Fibroblast of pulmonary artery (primary cell): ENCODE measurements at regions not wholly inside any gene's neighbourhood (a gene's known extent, or its start where the extent isn't known, plus 50 kb on each side); places are given as distances from the start of the nearest gene placed in this dataset.

Experiments used
- DNase-seq: peaks from one replicate; pipeline ENCODE4 v3.0.0-alpha.2; 2010; ENCODE audit warnings: low read depth
- H3K4me3 ChIP-seq: replicated peaks from 2 replicates; pipeline ENCODE4 v1.5.1; 2011; ENCODE audit warnings: low read depth, mild to moderate bottlenecking, control low read depth, low read length, moderate library complexity
- CTCF ChIP-seq: IDR thresholded peaks from 2 replicates; pipeline ENCODE4 v1.5.1; 2011; ENCODE audit warnings: mild to moderate bottlenecking, control low read depth, low read length, inconsistent platforms; ENCODE audit errors: missing control alignments

GRCh38 chr1:88371436-88372023 is 312.5 kb upstream of the PKN2 start:
- no peak for DNase-seq
- no peak overlapping the region for H3K4me3 ChIP-seq
- TF ChIP-seq CTCF, result no peak

- H3K4me3 ChIP-seq, result no peak overlapping the region
- no peak for TF ChIP-seq CTCF
- DNase-seq, result no peak
These were observed 308.1 kb upstream of the PKN2 start for GRCh38 chr1:88375977-88376376.

GRCh38 chr1:88376421-88376820 is 307.7 kb upstream of the PKN2 start:
- no peak overlapping the region for H3K4me3 ChIP-seq
- no peak for DNase-seq
- no peak for TF ChIP-seq CTCF

- no peak for TF ChIP-seq CTCF
- no peak overlapping the region for H3K4me3 ChIP-seq
- DNase-seq, result no peak
These were observed 305.5 kb upstream of the PKN2 start for GRCh38 chr1:88378560-88378959.

- H3K4me3 ChIP-seq, result no peak overlapping the region
- TF ChIP-seq CTCF, result no peak
- DNase-seq, result no peak
These were observed 289.1 kb upstream of the PKN2 start for GRCh38 chr1:88394958-88395357.

GRCh38 chr1:88398338-88398737 is 285.7 kb upstream of the PKN2 start:
- TF ChIP-seq CTCF, result no peak
- no peak for DNase-seq

GRCh38 chr1:88399690-88400089 is 284.4 kb upstream of the PKN2 start:
- no peak overlapping the region for H3K4me3 ChIP-seq
- DNase-seq, result no peak
- no peak for TF ChIP-seq CTCF

More at GRCh38 chr1:88398338-88398737, 285.7 kb upstream of the PKN2 start:
- H3K4me3 ChIP-seq, result no peak overlapping the region
